CD4-positive, alpha-beta T cell treated with Interleukin-6 at 100 ng/mL for 8 hours (primary cell): ENCODE measurements at regions not wholly inside any gene's neighbourhood (a gene's known extent, or its start where the extent isn't known, plus 50 kb on each side); places are given as distances from the start of the nearest gene placed in this dataset.

ENCODE experiments used
- DNase-seq: peaks from one replicate; pipeline ENCODE4 v3.0.0-alpha.2; 2020; ENCODE audit warnings: mixed read lengths, low spot score

- DNase-seq: no peak
These were observed 236.6 kb upstream of the RAB4A start for GRCh38 chr1:229034342-229034741.

- peak; percentile 5 for DNase-seq
These were observed 235.7 kb upstream of the RAB4A start for GRCh38 chr1:229035054-229035747.

- DNase-seq: no peak
These were observed 235.2 kb upstream of the RAB4A start for GRCh38 chr1:229035748-229036082.

- no peak for DNase-seq
These were observed 233.0 kb upstream of the RAB4A start for GRCh38 chr1:229037806-229038405.

- no peak for DNase-seq
These were observed 230.1 kb upstream of the RAB4A start for GRCh38 chr1:229040630-229041358.

- no peak for DNase-seq
These were observed 229.0 kb upstream of the RAB4A start for GRCh38 chr1:229041946-229042345.

- no peak for DNase-seq
These were observed 228.4 kb upstream of the RAB4A start for GRCh38 chr1:229042482-229042881.

GRCh38 chr1:229043115-229043514 lies 227.8 kb upstream of the RAB4A start:
- no peak for DNase-seq

- no peak for DNase-seq
These were observed 224.6 kb upstream of the RAB4A start for GRCh38 chr1:229046251-229046853.

GRCh38 chr1:229047161-229047839 lies 223.6 kb upstream of the RAB4A start:
- DNase-seq: no peak

- DNase-seq: no peak
These were observed 222.9 kb upstream of the RAB4A start for GRCh38 chr1:229047840-229048620.

- no peak for DNase-seq
These were observed 222.0 kb upstream of the RAB4A start for GRCh38 chr1:229048896-229049295.

- DNase-seq: no peak
These were observed 214.9 kb upstream of the RAB4A start for GRCh38 chr1:229056046-229056445.

GRCh38 chr1:229058111-229058561 lies 212.8 kb upstream of the RAB4A start:
- DNase-seq: peak; percentile 55

- DNase-seq: no peak
These were observed 212.2 kb upstream of the RAB4A start for GRCh38 chr1:229058729-229059128.

- DNase-seq: no peak
These were observed 211.0 kb upstream of the RAB4A start for GRCh38 chr1:229059671-229060539.

- no peak for DNase-seq
These were observed 208.8 kb upstream of the RAB4A start for GRCh38 chr1:229062135-229062534.

- no peak for DNase-seq
These were observed 207.6 kb upstream of the RAB4A start for GRCh38 chr1:229063154-229063773.

GRCh38 chr1:229064320-229065168 lies 206.4 kb upstream of the RAB4A start:
- DNase-seq: no peak
